AML-193 (cell line): ENCODE measurements at regions not wholly inside any gene's neighbourhood (a gene's known extent, or its start where the extent isn't known, plus 50 kb on each side); places are given as distances from the start of the nearest gene placed in this dataset.

ENCODE experiments used
- DNase-seq, 2 experiments: peaks; one replicate each; lab custom pipeline; 2025; lab: John Stamatoyannopoulos, UW

DNA sequence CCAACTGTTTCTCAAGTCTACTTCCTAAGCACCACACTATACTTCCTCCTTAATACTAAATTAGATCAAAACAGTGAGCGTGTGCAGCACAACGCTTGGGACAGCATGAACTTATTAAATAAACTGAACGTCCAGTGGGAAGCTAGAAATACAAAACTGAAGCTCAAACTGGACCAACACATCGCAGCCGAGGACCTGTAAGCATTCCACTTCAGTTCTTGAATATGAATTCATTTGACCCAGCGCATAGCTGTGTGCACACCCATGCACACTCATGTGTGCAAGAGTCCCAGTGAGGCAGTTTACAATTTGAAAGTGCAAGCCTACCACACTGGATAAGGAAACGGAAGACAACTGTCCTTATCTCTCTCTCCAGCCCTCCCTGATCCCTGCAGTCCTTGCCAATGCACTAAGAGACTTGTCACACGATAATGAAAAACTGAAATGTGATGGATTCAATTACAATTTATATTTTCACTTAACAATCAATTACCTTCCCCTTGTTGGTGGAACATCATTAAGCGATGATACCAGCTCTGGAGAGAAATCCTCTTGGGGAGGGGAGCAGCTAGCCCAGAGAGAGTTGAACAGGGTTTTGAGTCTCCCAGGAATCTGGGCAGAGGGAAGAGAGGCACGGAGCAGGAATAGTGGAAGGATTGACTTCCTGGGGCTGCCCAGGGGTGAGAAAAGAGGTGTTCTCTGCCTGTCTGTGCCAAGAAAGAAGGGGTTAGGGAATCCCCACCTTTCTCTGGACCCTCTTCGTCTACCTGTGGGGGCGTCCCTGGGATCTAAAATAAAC is 186.5 kb upstream of the KLHL29 start:
- DNase-seq: no peak

DNA sequence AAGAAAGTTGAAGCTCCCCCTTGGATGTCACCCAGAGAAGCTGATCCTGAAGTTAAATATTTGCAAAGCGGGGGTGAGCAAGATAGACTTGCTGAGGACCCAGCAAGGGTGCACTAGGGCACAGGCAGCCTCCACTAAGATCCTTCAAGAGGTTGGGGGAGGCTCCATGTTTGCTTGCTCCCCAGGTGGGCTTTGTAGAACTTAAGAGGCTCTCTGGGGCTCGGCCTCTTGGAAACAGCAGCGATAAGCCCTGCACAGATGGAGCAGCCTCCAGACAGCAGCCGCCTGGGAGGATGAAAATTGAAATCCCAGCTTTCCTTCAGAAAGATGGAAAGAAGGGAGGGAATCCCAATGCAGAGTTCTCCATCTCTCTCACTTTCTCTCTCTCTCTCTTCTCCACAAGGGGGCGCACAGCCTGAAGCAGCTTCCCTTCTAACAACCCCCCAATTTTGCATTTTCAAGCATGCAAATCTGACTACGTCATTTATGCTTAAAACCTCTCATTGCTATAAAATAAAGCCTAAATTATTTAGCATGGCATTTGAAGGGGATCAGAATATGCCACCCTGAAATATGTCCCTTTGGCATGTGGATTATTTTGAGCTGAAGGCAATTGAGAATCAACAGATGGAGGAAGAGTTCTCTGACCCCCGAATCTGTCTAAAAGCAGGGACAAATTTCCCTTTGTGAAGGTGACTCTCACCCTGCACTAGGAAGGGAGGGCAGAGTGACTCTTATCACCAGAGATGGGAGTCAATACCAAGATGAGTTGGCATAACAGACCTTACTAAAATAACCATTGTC is 185.7 kb upstream of the KLHL29 start:
- DNase-seq: no peak

DNA sequence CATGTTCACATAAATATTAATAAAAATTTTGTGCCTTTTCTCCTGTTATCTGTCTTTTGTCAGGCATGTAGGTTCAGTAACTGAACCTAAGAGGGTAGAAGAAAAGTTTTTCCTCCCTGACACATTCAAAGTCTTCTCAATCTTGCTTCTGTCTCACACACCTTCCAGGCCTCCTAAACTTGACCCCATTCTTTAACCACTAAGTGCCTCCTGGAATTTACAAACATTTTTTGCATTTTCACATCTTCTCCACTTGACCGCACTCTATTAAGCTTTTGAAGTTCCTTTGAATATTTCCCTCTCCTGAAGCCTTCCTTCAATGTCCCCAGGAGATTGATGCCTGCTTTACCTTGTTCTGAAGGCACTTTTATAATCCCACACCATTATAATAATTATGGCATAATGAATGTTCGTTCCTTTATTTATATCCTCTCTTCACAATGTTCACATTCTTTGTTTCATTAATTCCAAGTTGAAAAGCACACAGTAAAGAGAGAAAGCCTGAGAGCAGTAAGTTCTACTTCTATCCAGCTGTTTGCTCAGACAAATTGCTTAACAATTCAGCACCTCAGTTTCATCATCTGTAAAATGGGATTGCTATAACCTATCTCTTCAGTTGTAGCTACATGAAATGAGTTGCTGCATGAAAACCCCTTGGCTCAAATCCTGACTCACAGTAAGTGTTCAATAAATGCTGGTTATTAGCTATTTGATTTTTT is 184.8 kb upstream of the KLHL29 start:
- DNase-seq: no peak

GRCh38 chr2:23200787-23201114 is 184.2 kb upstream of the KLHL29 start:
- no peak for DNase-seq

DNA sequence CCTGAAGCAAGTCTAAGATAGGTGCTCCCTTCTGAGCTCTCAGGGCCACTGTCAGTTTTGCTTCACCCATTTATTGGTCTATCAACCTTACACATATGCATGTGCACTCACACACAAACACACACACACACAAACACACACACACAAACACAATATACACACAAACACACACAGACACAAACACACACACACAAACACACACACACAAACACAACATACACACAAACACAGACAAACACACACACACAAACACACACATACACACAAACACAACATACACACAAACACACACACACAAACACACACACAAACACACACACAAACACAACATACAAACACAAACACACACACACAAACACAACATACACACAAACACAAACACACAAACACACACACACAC is 181.6 kb upstream of the KLHL29 start:
- DNase-seq: no peak

DNA sequence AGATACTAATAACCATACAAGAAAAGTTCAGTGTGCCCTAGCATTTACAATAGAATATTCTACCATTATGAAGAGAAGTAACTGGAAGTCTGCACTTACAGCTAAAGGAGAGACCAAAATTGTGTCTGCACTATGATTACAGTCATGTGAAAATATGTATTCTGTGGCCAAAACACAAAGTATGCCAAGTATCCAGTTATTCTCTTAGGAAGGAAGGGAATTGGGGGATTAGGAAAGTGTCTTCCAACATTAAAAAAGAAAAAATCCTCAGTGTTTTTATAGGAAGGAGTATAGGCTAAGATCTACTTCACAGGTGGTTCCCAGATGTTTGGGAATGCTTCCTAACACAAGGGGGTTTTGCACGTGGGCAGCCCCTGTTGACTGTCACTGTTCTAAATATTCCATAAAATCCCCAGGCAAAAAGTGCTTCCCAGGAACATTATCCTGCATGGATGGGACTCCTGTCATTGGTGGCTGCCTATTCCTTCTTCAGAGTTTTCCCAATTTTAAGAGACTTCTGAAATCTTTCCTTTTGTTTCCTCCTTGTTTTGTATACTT is 180.2 kb upstream of the KLHL29 start:
- no peak for DNase-seq

- no peak for DNase-seq
These were observed 178.3 kb upstream of the KLHL29 start for GRCh38 chr2:23206650-23207049.

- no peak for DNase-seq
These were observed 177.1 kb upstream of the KLHL29 start for GRCh38 chr2:23207871-23208270.

- no peak for DNase-seq
These were observed 176.6 kb upstream of the KLHL29 start for GRCh38 chr2:23208339-23208738.

- no peak for DNase-seq
These were observed 175.9 kb upstream of the KLHL29 start for GRCh38 chr2:23209059-23209458.

DNA sequence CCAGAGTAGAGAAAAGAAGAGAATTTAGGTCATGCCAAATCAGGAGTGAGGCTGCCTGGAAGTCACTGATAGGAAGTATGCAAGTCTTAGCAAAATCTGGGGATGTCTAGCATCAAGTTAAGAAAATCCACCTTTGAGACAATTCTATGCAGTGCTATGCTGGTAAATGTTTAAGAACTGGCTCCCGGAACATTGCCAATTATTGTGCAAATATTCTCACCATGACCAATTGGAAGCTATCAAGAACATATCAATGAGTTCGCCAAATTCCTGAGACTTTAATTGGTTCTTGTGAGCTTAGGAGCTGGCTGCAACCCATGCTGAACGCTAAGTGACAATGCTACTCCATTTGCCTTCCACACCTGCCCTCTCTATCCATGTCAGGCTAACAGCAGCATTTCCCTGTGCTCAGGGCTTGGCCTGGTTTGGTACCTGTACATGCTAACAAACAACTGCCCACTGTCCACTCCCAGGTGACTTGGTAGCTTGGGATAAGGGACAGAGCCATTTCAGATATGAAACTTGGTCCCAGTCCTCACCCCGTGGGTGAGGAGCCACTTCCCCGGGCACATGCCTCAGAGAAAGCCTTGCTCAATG is 172.9 kb upstream of the KLHL29 start:
- no peak for DNase-seq

DNA sequence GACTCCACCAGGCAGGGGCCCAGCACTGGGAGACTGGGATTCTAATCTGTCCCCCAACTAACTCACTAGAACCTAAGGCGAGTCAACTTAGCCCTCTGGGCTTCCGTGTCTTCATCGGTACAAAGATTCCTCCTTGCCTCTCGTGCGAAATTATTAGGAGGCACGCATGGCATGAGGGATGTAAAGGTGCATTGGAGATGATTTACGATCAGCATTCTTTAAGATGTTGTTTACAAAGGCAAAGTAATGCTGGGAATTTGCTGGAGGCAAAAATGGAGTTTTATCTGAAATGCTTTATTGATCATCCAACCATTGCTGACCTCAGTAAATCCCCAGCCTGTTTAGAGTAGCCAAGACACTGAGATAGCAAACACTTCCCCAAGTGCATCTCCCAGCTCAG is 171.8 kb upstream of the KLHL29 start:
- DNase-seq: no peak

DNA sequence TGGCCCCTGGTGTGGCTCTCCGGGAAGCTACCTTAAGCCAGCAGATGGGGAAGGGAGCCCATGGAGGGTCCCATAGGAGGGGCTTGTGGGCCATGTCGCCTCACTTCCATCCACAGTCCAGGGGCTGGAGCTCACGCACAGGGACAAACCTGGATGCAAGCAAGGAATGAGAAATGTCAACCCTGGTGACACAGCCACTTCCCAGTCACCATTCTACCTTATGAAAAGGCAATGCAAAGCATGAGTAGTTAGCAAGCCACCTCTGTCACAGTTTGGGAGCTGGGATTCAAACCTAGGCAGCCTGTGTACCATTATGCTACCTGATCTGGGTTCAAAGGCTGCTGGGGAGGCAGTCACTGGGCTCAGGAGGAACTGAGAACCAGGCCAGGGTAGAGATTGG is 170.0 kb upstream of the KLHL29 start:
- DNase-seq: no peak

- no peak for DNase-seq
These were observed 165.3 kb upstream of the KLHL29 start for GRCh38 chr2:23219666-23220065.

GRCh38 chr2:23220513-23221094 is 164.4 kb upstream of the KLHL29 start:
- DNase-seq: no peak

DNA sequence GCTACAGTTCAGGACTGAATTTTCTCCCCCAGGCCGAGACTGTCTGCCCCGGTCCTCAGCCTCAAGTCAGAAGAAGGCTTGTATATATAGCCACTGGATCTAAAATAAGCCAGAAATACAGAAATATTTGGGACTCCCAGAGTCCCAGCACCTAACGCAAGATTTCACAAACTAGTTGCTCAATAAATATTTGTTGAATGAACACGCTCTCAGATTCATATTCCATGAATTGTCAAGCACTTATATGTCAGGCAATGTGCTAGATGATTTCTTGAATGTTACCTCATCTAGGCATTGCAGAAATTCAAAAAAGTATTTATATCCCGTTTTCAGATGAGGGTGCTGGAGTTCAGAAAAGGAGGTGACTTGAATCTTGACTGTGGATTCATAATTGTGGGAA is 163.7 kb upstream of the KLHL29 start:
- no peak for DNase-seq

- DNase-seq: no peak
These were observed 163.1 kb upstream of the KLHL29 start for GRCh38 chr2:23221901-23222300.

GRCh38 chr2:23230885-23231284 is 154.1 kb upstream of the KLHL29 start:
- DNase-seq: no peak

GRCh38 chr2:23231865-23232264 is 153.1 kb upstream of the KLHL29 start:
- no peak for DNase-seq

- DNase-seq: no peak
These were observed 149.7 kb upstream of the KLHL29 start for GRCh38 chr2:23235292-23235691.

DNA sequence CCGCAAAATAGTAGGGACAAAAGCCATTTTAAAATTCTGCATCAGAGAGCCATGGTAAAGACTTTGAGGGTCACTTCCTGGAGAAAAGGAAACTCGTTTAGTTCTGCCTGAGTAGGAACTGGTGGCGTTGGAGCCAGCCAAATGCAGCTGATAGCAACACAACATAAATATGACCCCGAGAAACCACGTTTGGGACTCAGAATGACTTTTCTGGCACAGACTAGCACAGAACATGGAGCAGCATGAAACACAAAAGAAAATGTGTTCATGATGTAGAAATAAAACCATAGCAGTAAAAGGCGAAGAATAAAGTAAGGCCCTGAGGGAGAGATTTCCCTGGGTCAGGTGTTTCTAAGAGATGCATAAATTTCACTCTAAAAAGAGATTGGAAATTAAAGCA is 149.2 kb upstream of the KLHL29 start:
- no peak for DNase-seq

DNA sequence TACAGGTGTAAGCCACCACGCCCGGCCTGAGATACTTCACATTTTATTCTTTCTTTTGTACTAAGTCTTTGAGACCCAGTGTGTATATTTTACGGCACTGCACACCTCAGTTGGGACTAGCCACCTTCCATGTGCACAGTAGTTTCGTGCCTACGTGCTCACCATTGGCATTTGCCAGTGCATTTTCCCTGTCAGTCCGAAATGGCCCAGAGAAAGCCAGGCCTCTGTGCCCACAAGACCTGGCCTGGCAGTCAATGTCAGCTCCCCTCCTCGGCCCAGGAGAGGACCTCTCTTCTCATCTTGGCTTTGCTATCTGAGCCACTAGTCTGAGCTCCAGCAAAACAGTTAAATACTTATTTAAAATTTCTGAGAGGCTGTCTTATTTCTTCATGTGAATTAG is 147.8 kb upstream of the KLHL29 start:
- no peak for DNase-seq
